Activated CD8-positive, alpha-beta T cell treated with anti-CD3 and anti-CD28 coated beads for 36 hours (primary cell): ENCODE measurements at regions not wholly inside any gene's neighbourhood (a gene's known extent, or its start where the extent isn't known, plus 50 kb on each side); places are given as distances from the start of the nearest gene placed in this dataset.

Experiments
- ATAC-seq: fragments of 200-7000 bp; cut with Tn5 transposase; one replicate; pipeline ENCODE4 v1.10.0; 2021; ENCODE audit warnings: mild to moderate bottlenecking, moderate library complexity
- CTCF ChIA-PET: fragments of 350-600 bp; sonication (Branson Sonifier 250); formaldehyde crosslinking; loops from one replicate; lab custom pipeline; 2021; ENCODE audit warnings: antibody characterized with exemption; lab: Charles Lee
- POLR2A ChIA-PET: fragments of 350-600 bp; sonication (Branson Sonifier 250); formaldehyde crosslinking; loops from one replicate; lab custom pipeline; 2021; ENCODE audit warnings: antibody characterized with exemption; lab: Charles Lee
- DNase-seq: peaks from one replicate; pipeline ENCODE4 v3.0.0-alpha.2; 2020
- H3K27ac Mint-ChIP-seq: one replicate; pipeline ENCODE4 v1.8.0; 2021; ENCODE audit warnings: mild to moderate bottlenecking, mixed read lengths
- H3K27me3 Mint-ChIP-seq: one replicate; pipeline ENCODE4 v1.8.0; 2021; ENCODE audit warnings: mixed read lengths
- H3K36me3 Mint-ChIP-seq: one replicate; pipeline ENCODE4 v1.8.0; 2021; ENCODE audit warnings: low read depth, mixed read lengths
- H3K4me1 Mint-ChIP-seq: one replicate; pipeline ENCODE4 v1.8.0; 2021; ENCODE audit warnings: low read depth, mixed read lengths
- H3K4me3 Mint-ChIP-seq: one replicate; pipeline ENCODE4 v1.8.0; 2021; ENCODE audit warnings: mild to moderate bottlenecking, moderate library complexity, mixed read lengths
- H3K9me3 Mint-ChIP-seq: one replicate; pipeline ENCODE4 v1.8.0; 2021; ENCODE audit warnings: mixed read lengths
- CTCF ChIP-seq: fragments of 200-600 bp; IDR thresholded peaks from one replicate; pipeline ENCODE4 v1.8.0; 2022; ENCODE audit warnings: antibody characterized with exemption, mild to moderate bottlenecking
- intact Hi-C: fragments of 100-400 bp; cut with micrococcal nuclease; formaldehyde crosslinking; loops from one replicate; pipeline ENCODE4 v1.10.0; 2022

GRCh38 chr1:243946946-243947345, 96.9 kb upstream of the AKT3 start:
- Mint-ChIP-seq H3K9me3 (no peaks in the 10 kb centered on the region), H3K36me3 (no peaks in the 10 kb centered on the region), H3K4me1 (no peaks in the 10 kb centered on the region), H3K27ac (no peak overlapping the region), H3K27me3 (no peaks in the 10 kb centered on the region), H3K4me3 (no peak overlapping the region)
- DNase-seq, result peak; percentile 61
- ChIA-PET CTCF (interaction anchor here (1.1 to 1.7 kb wide), 2 partner anchors 19 to 603 kb away, joined by 3 to 6 read pairs; no protein-coding TSS in a partner anchor), POLR2A (no interaction called here)
- intact Hi-C loops, result loop anchor here (10.0 kb wide), 2 partner anchors 328 to 602 kb away; no protein-coding TSS in a partner anchor
- peak; percentile 77 for ATAC-seq
- TF ChIP-seq CTCF, result peak; percentile 62

- intact Hi-C loops, result loop anchor here (10.0 kb wide), 2 partner anchors 329 to 601 kb away; no protein-coding TSS in a partner anchor
- no peak for TF ChIP-seq CTCF
- Mint-ChIP-seq H3K4me1 (no peaks in the 10 kb centered on the region), H3K27ac (no peak overlapping the region), H3K4me3 (no peak overlapping the region), H3K9me3 (no peaks in the 10 kb centered on the region), H3K27me3 (no peaks in the 10 kb centered on the region), H3K36me3 (no peaks in the 10 kb centered on the region)
- ChIA-PET POLR2A (no interaction called here), CTCF (interaction anchor here (1.1 to 1.7 kb wide), 2 partner anchors 18 to 602 kb away, joined by 3 to 6 read pairs; no protein-coding TSS in a partner anchor)
- DNase-seq (no peak), ATAC-seq (no peak)
These were observed 96.2 kb upstream of the AKT3 start for GRCh38 chr1:243946253-243946652.

- H3K27me3 Mint-ChIP-seq, result no peaks in the 10 kb centered on the region
- no peak for DNase-seq
- TF ChIP-seq CTCF, result no peak
- no peak overlapping the region for H3K4me3 Mint-ChIP-seq
- CTCF ChIA-PET, result interaction anchor here (1.1 to 1.7 kb wide), 2 partner anchors 17 to 602 kb away, joined by 3 to 6 read pairs; no protein-coding TSS in a partner anchor
- no peak overlapping the region for H3K27ac Mint-ChIP-seq
- intact Hi-C loops, result loop anchor here (10.0 kb wide), 2 partner anchors 329 to 601 kb away; no protein-coding TSS in a partner anchor
- no peaks in the 10 kb centered on the region for H3K36me3 Mint-ChIP-seq
- POLR2A ChIA-PET, result no interaction called here
- H3K9me3 Mint-ChIP-seq, result no peaks in the 10 kb centered on the region
- ATAC-seq, result no peak
- no peaks in the 10 kb centered on the region for H3K4me1 Mint-ChIP-seq
These were observed 95.7 kb upstream of the AKT3 start for GRCh38 chr1:243945727-243946126.

- intact Hi-C loops, result loop anchor here (10.0 kb wide), 2 partner anchors 330 to 600 kb away; no protein-coding TSS in a partner anchor
- CTCF ChIA-PET, result no interaction called here
- no peak overlapping the region for H3K4me3 Mint-ChIP-seq
- H3K4me1 Mint-ChIP-seq, result no peaks in the 10 kb centered on the region
- H3K36me3 Mint-ChIP-seq, result no peaks in the 10 kb centered on the region
- POLR2A ChIA-PET, result no interaction called here
- ATAC-seq (no peak), DNase-seq (no peak)
- H3K27ac Mint-ChIP-seq, result no peak overlapping the region
- peaks cover 3% of the 10 kb centered on the region for H3K27me3 Mint-ChIP-seq
- TF ChIP-seq CTCF, result no peak
- H3K9me3 Mint-ChIP-seq, result no peaks in the 10 kb centered on the region
These were observed 94.6 kb upstream of the AKT3 start for GRCh38 chr1:243944429-243945160.
